HL-60 (cell line): ENCODE measurements at regions not wholly inside any gene's neighbourhood (a gene's known extent, or its start where the extent isn't known, plus 50 kb on each side); places are given as distances from the start of the nearest gene placed in this dataset.

Source experiments
- DNase-seq, 2 experiments: peaks; one replicate each; pipeline ENCODE4 v3.0.0-alpha.2; 2010 to 2020; ENCODE audit warnings: low read depth in 1 of 2, low spot score in 1 of 2
- H3K27ac ChIP-seq: fragments of 250-450 bp; sonication (Bioruptor Pico); replicated peaks from 2 replicates; pipeline ENCODE4 v1.5.1; 2020; ENCODE audit warnings: mild to moderate bottlenecking, moderate library complexity
- H3K27me3 ChIP-seq: fragments of 250-450 bp; sonication (Bioruptor Pico); 2 replicates; pipeline ENCODE4 v1.5.1; 2021; ENCODE audit warnings: mild to moderate bottlenecking, moderate library complexity; ENCODE audit not compliant: insufficient read depth, poor library complexity, severe bottlenecking
- H3K4me3 ChIP-seq: replicated peaks from 2 replicates; pipeline ENCODE4 v1.5.1; 2011; ENCODE audit warnings: mild to moderate bottlenecking, control low read depth, low read length; ENCODE audit not compliant: insufficient read depth
- GABPA ChIP-seq: IDR thresholded peaks from 2 replicates; pipeline ENCODE4 v1.6.1; 2012; ENCODE audit warnings: low read depth
- POLR2AphosphoS5 ChIP-seq: IDR thresholded peaks from 2 replicates; pipeline ENCODE4 v1.6.1; 2012; ENCODE audit warnings: low read depth
- SPI1 ChIP-seq: IDR thresholded peaks from 2 replicates; pipeline ENCODE4 v1.6.1; 2012; ENCODE audit warnings: low read depth, mild to moderate bottlenecking, borderline replicate concordance
- TF ChIP-seq, protein P1 (sequence below): IDR thresholded peaks from one replicate; pipeline ENCODE4 v1.5.1; 2011; ENCODE audit warnings: low read length, control low read depth, inconsistent platforms; ENCODE audit not compliant: insufficient read depth
- TF ChIP-seq, protein P2 (sequence below): IDR thresholded peaks from 2 replicates; pipeline ENCODE4 v1.6.1; 2012; ENCODE audit warnings: low read depth; ENCODE audit not compliant: insufficient replicate concordance

- no peak for DNase-seq
- H3K27me3 ChIP-seq = no peaks in the 10 kb centered on the region
- H3K27ac ChIP-seq = no peak overlapping the region
- TF ChIP-seq, protein P1, sequence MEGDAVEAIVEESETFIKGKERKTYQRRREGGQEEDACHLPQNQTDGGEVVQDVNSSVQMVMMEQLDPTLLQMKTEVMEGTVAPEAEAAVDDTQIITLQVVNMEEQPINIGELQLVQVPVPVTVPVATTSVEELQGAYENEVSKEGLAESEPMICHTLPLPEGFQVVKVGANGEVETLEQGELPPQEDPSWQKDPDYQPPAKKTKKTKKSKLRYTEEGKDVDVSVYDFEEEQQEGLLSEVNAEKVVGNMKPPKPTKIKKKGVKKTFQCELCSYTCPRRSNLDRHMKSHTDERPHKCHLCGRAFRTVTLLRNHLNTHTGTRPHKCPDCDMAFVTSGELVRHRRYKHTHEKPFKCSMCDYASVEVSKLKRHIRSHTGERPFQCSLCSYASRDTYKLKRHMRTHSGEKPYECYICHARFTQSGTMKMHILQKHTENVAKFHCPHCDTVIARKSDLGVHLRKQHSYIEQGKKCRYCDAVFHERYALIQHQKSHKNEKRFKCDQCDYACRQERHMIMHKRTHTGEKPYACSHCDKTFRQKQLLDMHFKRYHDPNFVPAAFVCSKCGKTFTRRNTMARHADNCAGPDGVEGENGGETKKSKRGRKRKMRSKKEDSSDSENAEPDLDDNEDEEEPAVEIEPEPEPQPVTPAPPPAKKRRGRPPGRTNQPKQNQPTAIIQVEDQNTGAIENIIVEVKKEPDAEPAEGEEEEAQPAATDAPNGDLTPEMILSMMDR = no peak
- H3K4me3 ChIP-seq = no peak overlapping the region
These were observed 57.9 kb upstream of the SPRY1 start for GRCh38 chr4:123338715-123339114.

DNA sequence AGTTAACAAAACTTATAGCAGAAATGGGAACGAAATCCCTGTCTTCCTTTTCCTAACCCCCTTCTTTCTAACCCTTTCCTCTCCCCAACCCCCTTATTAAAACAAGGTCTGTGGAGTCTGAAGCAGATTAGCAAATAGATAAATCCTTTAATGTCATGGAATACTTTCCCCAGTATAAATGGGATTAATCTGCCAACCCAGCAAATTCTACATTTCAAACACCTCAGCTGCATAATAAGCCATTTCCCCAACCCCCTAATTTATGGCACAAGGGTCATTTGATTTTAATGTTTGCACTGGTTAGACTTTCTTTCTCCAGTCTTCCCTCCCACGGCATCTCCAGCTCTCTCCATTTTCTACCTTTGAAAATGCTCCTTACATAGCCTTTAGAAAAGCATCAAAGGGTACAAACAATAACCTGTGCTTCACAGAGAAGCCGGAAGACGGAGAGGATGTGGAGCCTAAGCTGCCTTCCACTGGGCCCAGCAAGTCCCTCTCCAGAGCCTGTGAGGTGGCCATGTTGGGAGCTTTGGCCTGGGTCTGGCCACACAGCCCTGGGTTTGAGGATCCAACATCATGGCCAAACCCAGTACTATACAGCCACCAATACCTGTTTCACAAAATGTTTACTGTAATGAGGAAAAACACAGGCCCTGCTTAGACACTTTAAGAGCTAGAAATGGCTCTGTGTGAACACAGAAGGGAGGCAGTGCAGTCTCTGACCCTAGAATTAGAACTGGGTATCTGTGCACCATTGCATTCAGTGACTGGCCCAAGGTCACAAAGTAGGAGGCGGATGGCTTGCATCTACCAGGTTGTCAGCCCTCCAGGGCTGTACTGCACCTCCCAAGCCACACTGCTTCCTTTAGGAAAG, 56.9 kb upstream of the SPRY1 start:
- Histone ChIP-seq H3K27me3 (no peaks in the 10 kb centered on the region), H3K4me3 (no peak overlapping the region), H3K27ac (no peak overlapping the region)
- TF ChIP-seq, protein P2, sequence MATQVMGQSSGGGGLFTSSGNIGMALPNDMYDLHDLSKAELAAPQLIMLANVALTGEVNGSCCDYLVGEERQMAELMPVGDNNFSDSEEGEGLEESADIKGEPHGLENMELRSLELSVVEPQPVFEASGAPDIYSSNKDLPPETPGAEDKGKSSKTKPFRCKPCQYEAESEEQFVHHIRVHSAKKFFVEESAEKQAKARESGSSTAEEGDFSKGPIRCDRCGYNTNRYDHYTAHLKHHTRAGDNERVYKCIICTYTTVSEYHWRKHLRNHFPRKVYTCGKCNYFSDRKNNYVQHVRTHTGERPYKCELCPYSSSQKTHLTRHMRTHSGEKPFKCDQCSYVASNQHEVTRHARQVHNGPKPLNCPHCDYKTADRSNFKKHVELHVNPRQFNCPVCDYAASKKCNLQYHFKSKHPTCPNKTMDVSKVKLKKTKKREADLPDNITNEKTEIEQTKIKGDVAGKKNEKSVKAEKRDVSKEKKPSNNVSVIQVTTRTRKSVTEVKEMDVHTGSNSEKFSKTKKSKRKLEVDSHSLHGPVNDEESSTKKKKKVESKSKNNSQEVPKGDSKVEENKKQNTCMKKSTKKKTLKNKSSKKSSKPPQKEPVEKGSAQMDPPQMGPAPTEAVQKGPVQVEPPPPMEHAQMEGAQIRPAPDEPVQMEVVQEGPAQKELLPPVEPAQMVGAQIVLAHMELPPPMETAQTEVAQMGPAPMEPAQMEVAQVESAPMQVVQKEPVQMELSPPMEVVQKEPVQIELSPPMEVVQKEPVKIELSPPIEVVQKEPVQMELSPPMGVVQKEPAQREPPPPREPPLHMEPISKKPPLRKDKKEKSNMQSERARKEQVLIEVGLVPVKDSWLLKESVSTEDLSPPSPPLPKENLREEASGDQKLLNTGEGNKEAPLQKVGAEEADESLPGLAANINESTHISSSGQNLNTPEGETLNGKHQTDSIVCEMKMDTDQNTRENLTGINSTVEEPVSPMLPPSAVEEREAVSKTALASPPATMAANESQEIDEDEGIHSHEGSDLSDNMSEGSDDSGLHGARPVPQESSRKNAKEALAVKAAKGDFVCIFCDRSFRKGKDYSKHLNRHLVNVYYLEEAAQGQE = no peak
- TF ChIP-seq POLR2AphosphoS5 (no peak), SPI1 (no peak), GABPA (no peak)
- TF ChIP-seq, protein P1 = no peak
- DNase-seq = no peak

- Histone ChIP-seq H3K27me3 (no peaks in the 10 kb centered on the region), H3K27ac (no peak overlapping the region), H3K4me3 (no peak overlapping the region)
- TF ChIP-seq SPI1 (no peak), POLR2AphosphoS5 (no peak), GABPA (no peak)
- TF ChIP-seq, protein P2 = no peak
- TF ChIP-seq, protein P1 = no peak
- peak in 1 of 2 experiments; percentile 21 for DNase-seq
These were observed 56.3 kb upstream of the SPRY1 start for GRCh38 chr4:123340381-123340701.

GRCh38 chr4:123342498-123342897, 54.1 kb upstream of the SPRY1 start:
- Histone ChIP-seq H3K27ac (no peak overlapping the region), H3K27me3 (no peaks in the 10 kb centered on the region), H3K4me3 (no peak overlapping the region)
- TF ChIP-seq, protein P2 = no peak
- TF ChIP-seq SPI1 (no peak), GABPA (no peak), POLR2AphosphoS5 (no peak)
- TF ChIP-seq, protein P1 = no peak
- no peak for DNase-seq
